ENCODE measurements at regions not wholly inside any gene's neighbourhood (a gene's known extent, or its start where the extent isn't known, plus 50 kb on each side); places are given as distances from the start of the nearest gene placed in this dataset.
A peak's percentile ranks its signal among the peaks of the same experiment; 100 is the strongest.

- H3K4me3 ChIP-seq (ENCODE audit: low read length): no peak overlapping the region
- no peak for DNase-seq (ENCODE audit: low read depth)
- no peak for TF ChIP-seq CTCF (IDR thresholded peaks at IDR 0.05; ENCODE audit: insufficient read depth, low read depth, low read length, missing control alignments)
Observed at GRCh38 chr6:62889240-62889639, 322.0 kb upstream of the FKBP1C start.

GRCh38 chr6:62891065-62891647 is 320.1 kb upstream of the FKBP1C start:
- no peak overlapping the region for H3K4me3 ChIP-seq (ENCODE audit: low read length)
- TF ChIP-seq CTCF (IDR thresholded peaks at IDR 0.05; ENCODE audit: insufficient read depth, low read depth, low read length, missing control alignments): peak; percentile 14
- peak; percentile 5 for DNase-seq (ENCODE audit: low read depth)

GRCh38 chr6:62894114-62894513 is 317.2 kb upstream of the FKBP1C start:
- TF ChIP-seq CTCF (IDR thresholded peaks at IDR 0.05; ENCODE audit: insufficient read depth, low read depth, low read length, missing control alignments): no peak
- H3K4me3 ChIP-seq (ENCODE audit: low read length): no peak overlapping the region
- no peak for DNase-seq (ENCODE audit: low read depth)

- no peak overlapping the region for H3K4me3 ChIP-seq (ENCODE audit: low read length)
- no peak for DNase-seq (ENCODE audit: low read depth)
- TF ChIP-seq CTCF (IDR thresholded peaks at IDR 0.05; ENCODE audit: insufficient read depth, low read depth, low read length, missing control alignments): no peak
Observed at GRCh38 chr6:62903266-62903665, 308.0 kb upstream of the FKBP1C start.

- no peak overlapping the region for H3K4me3 ChIP-seq (ENCODE audit: low read length)
- no peak for TF ChIP-seq CTCF (IDR thresholded peaks at IDR 0.05; ENCODE audit: insufficient read depth, low read depth, low read length, missing control alignments)
- DNase-seq (ENCODE audit: low read depth): no peak
Observed at GRCh38 chr6:62904687-62905086, 306.6 kb upstream of the FKBP1C start.

GRCh38 chr6:62914530-62914929 is 296.7 kb upstream of the FKBP1C start:
- DNase-seq (ENCODE audit: low read depth): no peak
- no peak overlapping the region for H3K4me3 ChIP-seq (ENCODE audit: low read length)
- no peak for TF ChIP-seq CTCF (IDR thresholded peaks at IDR 0.05; ENCODE audit: insufficient read depth, low read depth, low read length, missing control alignments)

- no peak for TF ChIP-seq CTCF (IDR thresholded peaks at IDR 0.05; ENCODE audit: insufficient read depth, low read depth, low read length, missing control alignments)
- no peak for DNase-seq (ENCODE audit: low read depth)
- H3K4me3 ChIP-seq (ENCODE audit: low read length): no peak overlapping the region
Observed at GRCh38 chr6:62923728-62924127, 287.5 kb upstream of the FKBP1C start.

All from epithelial cell of esophagus (primary cell).